HG02571 (cell line): ENCODE measurements at regions not wholly inside any gene's neighbourhood (a gene's known extent, or its start where the extent isn't known, plus 50 kb on each side); places are given as distances from the start of the nearest gene placed in this dataset.

Source experiments
- ATAC-seq: cut with Tn5 transposase; IDR thresholded peaks from one replicate; pipeline ENCODE4 v1.9.1; 2021; ENCODE audit warnings: mild to moderate bottlenecking, moderate library complexity; ENCODE audit not compliant: unreplicated experiment

GRCh38 chr3:194986208-194987043 lies 284.5 kb downstream of the XXYLT1 start:
- ATAC-seq, result no peak

- no peak for ATAC-seq
Measured at GRCh38 chr3:194987571-194988494, 283.1 kb downstream of the XXYLT1 start.

GRCh38 chr3:194988495-194989165 lies 282.3 kb downstream of the XXYLT1 start:
- ATAC-seq, result no peak

GRCh38 chr3:194989241-194989640 lies 281.7 kb downstream of the XXYLT1 start:
- ATAC-seq, result no peak

DNA sequence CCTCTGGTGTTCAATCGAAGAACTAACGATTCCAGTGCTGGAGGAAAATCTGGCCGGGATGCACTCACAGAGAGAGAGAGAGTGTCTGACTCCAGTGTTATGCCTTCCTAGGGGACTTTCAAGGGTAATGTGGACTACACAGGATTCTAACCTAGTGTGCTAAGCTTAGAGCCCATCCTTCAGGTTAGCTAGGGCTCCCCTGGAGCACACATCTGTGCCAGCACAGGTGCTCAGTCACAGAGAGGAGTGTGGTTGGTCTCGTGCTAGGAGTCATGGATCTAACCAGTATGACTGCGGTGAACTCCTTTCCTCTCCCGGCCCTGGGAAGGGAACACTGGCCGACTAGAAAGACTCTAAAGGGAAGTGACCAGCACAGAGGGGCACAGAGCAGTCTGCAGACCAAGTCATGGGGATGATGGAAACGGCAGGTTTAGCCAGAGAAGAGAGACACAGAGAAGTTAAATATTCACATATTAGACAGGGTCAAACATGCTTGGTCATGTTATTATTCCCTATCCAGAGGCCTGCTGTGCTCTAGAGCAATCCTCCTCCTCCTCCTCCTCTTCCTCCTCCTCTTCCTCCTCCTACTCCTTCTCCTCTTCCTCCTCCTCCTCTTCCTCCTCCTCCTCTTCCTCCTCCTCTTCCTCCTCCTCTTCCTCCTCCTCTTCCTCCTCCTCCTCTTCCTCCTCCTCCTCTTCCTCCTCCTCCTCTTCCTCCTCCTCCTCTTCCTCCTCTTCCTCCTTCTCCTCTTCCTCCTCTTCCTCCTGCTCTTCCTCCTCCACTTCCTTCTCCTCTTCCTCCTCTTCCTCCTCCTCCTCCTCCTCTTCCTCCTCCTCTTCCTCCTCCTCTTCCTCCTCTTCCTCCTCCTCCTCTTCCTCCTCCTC lies 280.3 kb downstream of the XXYLT1 start:
- no peak for ATAC-seq

DNA sequence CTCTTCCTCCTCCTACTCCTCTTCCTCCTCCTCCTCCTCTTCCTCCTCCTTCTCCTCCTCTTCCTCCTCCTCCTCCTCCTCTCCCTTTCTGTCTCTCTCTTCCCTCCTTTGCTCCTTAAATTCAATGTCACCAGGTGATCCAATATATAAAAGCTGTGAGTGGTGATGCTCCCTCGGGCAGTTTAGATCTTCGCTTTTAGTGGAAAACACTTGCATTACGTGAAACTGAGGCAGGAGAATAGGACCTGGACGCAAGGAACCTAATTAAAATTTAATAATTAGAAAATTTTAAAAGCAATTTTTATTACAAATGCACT lies 279.7 kb downstream of the XXYLT1 start:
- no peak for ATAC-seq

GRCh38 chr3:194993896-194994295 lies 277.1 kb downstream of the XXYLT1 start:
- ATAC-seq, result no peak

- no peak for ATAC-seq
Measured at GRCh38 chr3:194994551-194994981, 276.4 kb downstream of the XXYLT1 start.

GRCh38 chr3:194995334-194995733 lies 275.6 kb downstream of the XXYLT1 start:
- no peak for ATAC-seq

DNA sequence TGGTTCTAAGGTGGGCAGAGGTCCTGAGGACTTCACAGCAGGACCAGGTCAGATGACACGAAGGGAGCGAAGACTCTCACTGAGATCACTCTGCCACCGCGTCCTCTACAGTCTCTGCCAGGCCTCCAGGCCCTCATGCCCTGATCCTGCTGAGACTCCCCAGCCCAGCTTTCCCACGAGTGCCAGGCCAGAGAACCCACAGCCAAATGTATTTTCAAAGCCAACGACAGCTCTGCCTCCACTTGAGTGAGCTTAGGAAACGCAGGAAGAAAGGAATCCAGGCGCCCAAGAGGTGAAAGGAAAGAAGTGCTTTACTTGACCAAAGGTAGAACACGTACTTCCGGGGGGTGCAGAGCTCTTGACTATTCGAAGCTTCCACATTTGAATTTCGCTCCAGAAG lies 275.0 kb downstream of the XXYLT1 start:
- no peak for ATAC-seq

GRCh38 chr3:194996746-194997145 lies 274.2 kb downstream of the XXYLT1 start:
- ATAC-seq, result no peak

- no peak for ATAC-seq
Measured at GRCh38 chr3:194998417-194998816, 272.5 kb downstream of the XXYLT1 start.

- no peak for ATAC-seq
Measured at GRCh38 chr3:194998948-194999347, 272.0 kb downstream of the XXYLT1 start.

- no peak for ATAC-seq
Measured at GRCh38 chr3:194999491-194999890, 271.5 kb downstream of the XXYLT1 start.

- ATAC-seq, result no peak
Measured at GRCh38 chr3:195001261-195001660, 269.7 kb downstream of the XXYLT1 start.

GRCh38 chr3:195001961-195002861 lies 268.7 kb downstream of the XXYLT1 start:
- ATAC-seq, result no peak

DNA sequence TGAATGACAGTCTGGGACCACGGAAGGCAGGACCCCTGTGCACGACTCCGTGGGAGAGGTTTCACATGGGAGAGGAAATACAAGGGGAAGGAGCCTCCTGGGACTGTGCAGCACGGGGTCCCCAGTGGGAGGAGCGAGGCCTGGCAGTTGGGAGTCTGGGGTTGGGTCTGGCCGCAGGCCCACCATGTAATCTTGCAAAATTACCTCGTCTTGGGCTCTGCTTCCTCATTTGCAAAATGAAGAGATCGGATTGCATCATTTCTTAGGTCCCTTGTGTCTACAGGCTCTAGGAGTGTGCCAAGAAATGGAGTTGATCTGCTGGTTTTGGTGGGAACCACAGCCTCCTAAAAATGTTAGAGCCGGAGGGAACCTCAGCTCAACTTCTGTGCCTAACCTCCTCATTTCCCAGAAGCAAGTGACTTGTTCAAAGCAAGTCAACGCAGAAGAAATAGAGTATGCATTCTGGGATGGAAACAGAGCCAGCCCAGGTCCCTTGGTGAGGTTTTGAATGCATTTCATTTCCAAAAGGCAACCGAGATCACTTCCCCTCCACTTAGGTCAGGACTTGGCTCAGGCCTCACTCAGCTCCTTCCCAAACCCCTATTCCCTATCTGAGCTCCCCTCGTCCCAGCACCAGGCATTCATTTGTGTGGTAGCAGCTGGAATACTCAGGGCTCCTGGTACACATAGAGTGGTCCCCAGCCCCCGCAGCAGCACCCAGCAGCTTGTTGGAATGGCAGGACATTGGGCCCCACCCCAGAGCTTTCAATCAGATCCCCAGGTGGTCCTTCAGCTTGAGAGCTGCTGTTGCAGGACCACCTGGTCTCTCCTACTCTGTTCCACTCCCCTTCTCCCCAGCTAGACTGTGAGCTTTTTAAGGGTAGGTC lies 267.7 kb downstream of the XXYLT1 start:
- ATAC-seq, result no peak

GRCh38 chr3:195003893-195004289 lies 267.1 kb downstream of the XXYLT1 start:
- no peak for ATAC-seq
